ENCODE measurements at regions not wholly inside any gene's neighbourhood (a gene's known extent, or its start where the extent isn't known, plus 50 kb on each side); places are given as distances from the start of the nearest gene placed in this dataset.

- no peaks in the 10 kb centered on the region for H3K36me3 Mint-ChIP-seq
- H3K27me3 Mint-ChIP-seq (ENCODE audit: low read depth) = no peaks in the 10 kb centered on the region
- DNase-seq (ENCODE audit: low spot score in 2 of 2, unreplicated experiment in 2 of 2) = no peak
- TF ChIP-seq CTCF (IDR thresholded peaks at IDR 0.05; ENCODE audit: unreplicated experiment) = no peak
- no peaks in the 10 kb centered on the region for H3K9me3 Mint-ChIP-seq
- no peak overlapping the region for H3K4me3 Mint-ChIP-seq
- peaks cover 17% of the 10 kb centered on the region for H3K4me1 Mint-ChIP-seq
- no peak overlapping the region for H3K27ac Mint-ChIP-seq
These were observed 1584.3 kb upstream of the ACVR2A start for GRCh38 chr2:146260551-146260950.

- Mint-ChIP-seq H3K4me3 (no peak overlapping the region), H3K9me3 (no peaks in the 10 kb centered on the region), H3K36me3 (no peaks in the 10 kb centered on the region), H3K27ac (no peak overlapping the region), H3K4me1 (peaks cover 17% of the 10 kb centered on the region), H3K27me3 (ENCODE audit: low read depth) (no peaks in the 10 kb centered on the region)
- DNase-seq (ENCODE audit: low spot score in 2 of 2, unreplicated experiment in 2 of 2) = no peak
- TF ChIP-seq CTCF (IDR thresholded peaks at IDR 0.05; ENCODE audit: unreplicated experiment) = no peak
These were observed 1585.0 kb upstream of the ACVR2A start for GRCh38 chr2:146259816-146260215.

GRCh38 chr2:146258071-146258470 is 1586.8 kb upstream of the ACVR2A start:
- no peak overlapping the region for H3K27ac Mint-ChIP-seq
- H3K36me3 Mint-ChIP-seq = no peaks in the 10 kb centered on the region
- no peak overlapping the region for H3K4me3 Mint-ChIP-seq
- H3K4me1 Mint-ChIP-seq = peaks cover 14% of the 10 kb centered on the region
- DNase-seq (ENCODE audit: low spot score in 2 of 2, unreplicated experiment in 2 of 2) = no peak
- H3K27me3 Mint-ChIP-seq (ENCODE audit: low read depth) = no peaks in the 10 kb centered on the region
- H3K9me3 Mint-ChIP-seq = no peaks in the 10 kb centered on the region
- no peak for TF ChIP-seq CTCF (IDR thresholded peaks at IDR 0.05; ENCODE audit: unreplicated experiment)

- Mint-ChIP-seq H3K4me1 (no peaks in the 10 kb centered on the region), H3K9me3 (peaks cover 4% of the 10 kb centered on the region), H3K27me3 (ENCODE audit: low read depth) (no peaks in the 10 kb centered on the region), H3K4me3 (no peak overlapping the region), H3K27ac (no peak overlapping the region), H3K36me3 (no peaks in the 10 kb centered on the region)
- no peak for TF ChIP-seq CTCF (IDR thresholded peaks at IDR 0.05; ENCODE audit: unreplicated experiment)
- no peak for DNase-seq (ENCODE audit: low spot score in 2 of 2, unreplicated experiment in 2 of 2)
These were observed 1592.7 kb upstream of the ACVR2A start for GRCh38 chr2:146252119-146252518.

- Mint-ChIP-seq H3K4me3 (no peak overlapping the region), H3K27ac (no peak overlapping the region), H3K4me1 (no peaks in the 10 kb centered on the region), H3K27me3 (ENCODE audit: low read depth) (no peaks in the 10 kb centered on the region), H3K9me3 (peaks cover 4% of the 10 kb centered on the region), H3K36me3 (no peaks in the 10 kb centered on the region)
- TF ChIP-seq CTCF (IDR thresholded peaks at IDR 0.05; ENCODE audit: unreplicated experiment) = no peak
- no peak for DNase-seq (ENCODE audit: low spot score in 2 of 2, unreplicated experiment in 2 of 2)
These were observed 1593.5 kb upstream of the ACVR2A start for GRCh38 chr2:146251328-146251727.

Measured in mesothelial cell of epicardium (in vitro differentiated cells).